ENCODE measurements at regions not wholly inside any gene's neighbourhood (a gene's known extent, or its start where the extent isn't known, plus 50 kb on each side); places are given as distances from the start of the nearest gene placed in this dataset.

DNA sequence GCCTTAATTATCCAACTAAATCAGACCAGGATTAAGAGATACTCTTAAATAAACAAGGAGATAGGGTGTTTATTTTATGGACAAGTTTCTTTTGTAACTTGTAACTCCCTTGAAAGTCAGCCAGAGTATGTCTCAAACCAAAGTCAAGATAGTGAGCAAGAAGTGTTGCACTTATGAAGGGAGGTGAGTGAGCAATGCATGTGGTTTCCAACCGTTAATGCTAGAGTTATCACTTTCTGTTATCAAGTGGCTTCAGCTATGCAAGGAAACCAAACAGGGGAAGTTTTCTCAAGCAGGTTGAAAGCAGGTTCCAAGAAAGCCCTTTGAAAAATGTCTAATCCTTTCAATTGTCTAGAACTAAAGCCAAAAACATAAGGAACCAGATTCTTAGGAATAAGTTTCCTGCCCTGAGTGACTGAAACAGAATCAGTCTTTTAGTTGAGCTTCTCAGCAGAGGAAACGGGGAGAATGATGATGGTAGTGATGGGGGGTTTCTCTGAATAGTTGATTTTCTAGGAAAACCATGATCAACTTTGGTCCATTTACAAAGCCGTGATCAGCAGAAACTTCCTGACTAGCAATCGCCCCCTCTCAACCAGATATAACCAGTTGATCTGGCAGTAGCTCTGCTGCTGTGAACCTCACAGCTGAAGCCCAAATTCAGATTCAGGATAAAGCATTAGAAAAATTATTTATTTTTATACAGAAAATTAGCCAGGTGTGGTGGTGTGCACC, 128.4 kb downstream of the DAD1 start:
- TF ChIP-seq, protein P1, sequence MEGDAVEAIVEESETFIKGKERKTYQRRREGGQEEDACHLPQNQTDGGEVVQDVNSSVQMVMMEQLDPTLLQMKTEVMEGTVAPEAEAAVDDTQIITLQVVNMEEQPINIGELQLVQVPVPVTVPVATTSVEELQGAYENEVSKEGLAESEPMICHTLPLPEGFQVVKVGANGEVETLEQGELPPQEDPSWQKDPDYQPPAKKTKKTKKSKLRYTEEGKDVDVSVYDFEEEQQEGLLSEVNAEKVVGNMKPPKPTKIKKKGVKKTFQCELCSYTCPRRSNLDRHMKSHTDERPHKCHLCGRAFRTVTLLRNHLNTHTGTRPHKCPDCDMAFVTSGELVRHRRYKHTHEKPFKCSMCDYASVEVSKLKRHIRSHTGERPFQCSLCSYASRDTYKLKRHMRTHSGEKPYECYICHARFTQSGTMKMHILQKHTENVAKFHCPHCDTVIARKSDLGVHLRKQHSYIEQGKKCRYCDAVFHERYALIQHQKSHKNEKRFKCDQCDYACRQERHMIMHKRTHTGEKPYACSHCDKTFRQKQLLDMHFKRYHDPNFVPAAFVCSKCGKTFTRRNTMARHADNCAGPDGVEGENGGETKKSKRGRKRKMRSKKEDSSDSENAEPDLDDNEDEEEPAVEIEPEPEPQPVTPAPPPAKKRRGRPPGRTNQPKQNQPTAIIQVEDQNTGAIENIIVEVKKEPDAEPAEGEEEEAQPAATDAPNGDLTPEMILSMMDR (IDR thresholded peaks at IDR 0.05), result no peak
- TF ChIP-seq REST (IDR thresholded peaks at IDR 0.05; ENCODE audit: insufficient read depth in 1 of 2, low read depth in 2 of 2, low read length in 1 of 2), result no peak
